Urinary bladder (tissue), 3 donors: ENCODE measurements at regions not wholly inside any gene's neighbourhood (a gene's known extent, or its start where the extent isn't known, plus 50 kb on each side); places are given as distances from the start of the nearest gene placed in this dataset.

Experiments
- DNase-seq: peaks from one replicate; pipeline ENCODE4 v3.0.0-alpha.2; 2015; ENCODE audit errors: extremely low spot score
- H3K27ac ChIP-seq: one replicate; pipeline ENCODE4 v1.5.1; 2013; ENCODE audit warnings: low read depth, mild to moderate bottlenecking, moderate library complexity
- H3K36me3 ChIP-seq: one replicate; pipeline ENCODE4 v1.6.1; 2013; ENCODE audit warnings: mild to moderate bottlenecking, moderate library complexity; ENCODE audit not compliant: insufficient read depth
- H3K4me1 ChIP-seq: one replicate; pipeline ENCODE4 v1.6.1; 2013; ENCODE audit warnings: mild to moderate bottlenecking, moderate library complexity; ENCODE audit not compliant: insufficient read depth
- H3K4me3 ChIP-seq: one replicate; pipeline ENCODE4 v1.5.1; 2013; ENCODE audit warnings: low read depth, low read length
- WGBS: extraction: QIAGEN DNeasy Blood & Tissue Kit; methylation state at CpG from one replicate; pipeline ENCODE4 v1.1.7; 2013; 5-methylcytosine and 5-hydroxymethylcytosine counted together
- donor health status: healthy with polysubstance abuse.
- donor health status: healthy.

GRCh38 chr12:130216031-130216430 lies 53.8 kb downstream of the FZD10 start:
- WGBS, result 64% methylated on average over 9 of the region's 9 CpGs
- no peak overlapping the region for H3K27ac ChIP-seq
- no peak for DNase-seq
- H3K4me1 ChIP-seq, result no peaks in the 10 kb centered on the region
- H3K4me3 ChIP-seq, result no peak overlapping the region
- H3K36me3 ChIP-seq, result no peaks in the 10 kb centered on the region

- H3K4me1 ChIP-seq, result no peaks in the 10 kb centered on the region
- WGBS, result 87% methylated on average over 12 of the region's 12 CpGs
These were observed 56.4 kb downstream of the FZD10 start for GRCh38 chr12:130218682-130219081.

GRCh38 chr12:130219929-130220705 lies 57.9 kb downstream of the FZD10 start:
- Histone ChIP-seq H3K4me1 (no peaks in the 10 kb centered on the region), H3K27ac (no peak overlapping the region), H3K4me3 (no peak overlapping the region), H3K36me3 (no peaks in the 10 kb centered on the region)
- no peak for DNase-seq
- WGBS, result 22% methylated on average over 15 of the region's 15 CpGs

More at GRCh38 chr12:130218682-130219081, 56.4 kb downstream of the FZD10 start:
- DNase-seq, result no peak
- Histone ChIP-seq H3K36me3 (no peaks in the 10 kb centered on the region), H3K4me3 (no peak overlapping the region), H3K27ac (no peak overlapping the region)

GRCh38 chr12:130220706-130221100 lies 58.4 kb downstream of the FZD10 start:
- 31% methylated on average over 9 of the region's 9 CpGs for WGBS
- no peaks in the 10 kb centered on the region for H3K36me3 ChIP-seq

GRCh38 chr12:130222519-130223218 lies 60.4 kb downstream of the FZD10 start:
- Histone ChIP-seq H3K36me3 (no peaks in the 10 kb centered on the region), H3K27ac (no peak overlapping the region), H3K4me3 (no peak overlapping the region), H3K4me1 (no peaks in the 10 kb centered on the region)
- WGBS, result 68% methylated on average over 23 of the region's 23 CpGs
- DNase-seq, result no peak

More at GRCh38 chr12:130220706-130221100, 58.4 kb downstream of the FZD10 start:
- no peaks in the 10 kb centered on the region for H3K4me1 ChIP-seq
- H3K4me3 ChIP-seq, result no peak overlapping the region
- H3K27ac ChIP-seq, result no peak overlapping the region
- DNase-seq, result no peak

- H3K36me3 ChIP-seq, result no peaks in the 10 kb centered on the region
- H3K4me3 ChIP-seq, result no peak overlapping the region
- WGBS, result 92% methylated on average over 6 of the region's 6 CpGs
- H3K27ac ChIP-seq, result no peak overlapping the region
- no peak for DNase-seq
- H3K4me1 ChIP-seq, result no peaks in the 10 kb centered on the region
These were observed 61.5 kb downstream of the FZD10 start for GRCh38 chr12:130223767-130224244.

- Histone ChIP-seq H3K4me3 (no peak overlapping the region), H3K4me1 (no peaks in the 10 kb centered on the region), H3K27ac (no peak overlapping the region), H3K36me3 (no peaks in the 10 kb centered on the region)
- WGBS, result 76% methylated on average over 14 of the region's 14 CpGs
- no peak for DNase-seq
These were observed 62.3 kb downstream of the FZD10 start for GRCh38 chr12:130224613-130225012.

- H3K4me3 ChIP-seq, result no peak overlapping the region
- DNase-seq, result no peak
- no peaks in the 10 kb centered on the region for H3K4me1 ChIP-seq
- WGBS, result 55% methylated on average over 6 of the region's 6 CpGs
- no peak overlapping the region for H3K27ac ChIP-seq
- H3K36me3 ChIP-seq, result no peaks in the 10 kb centered on the region
These were observed 63.1 kb downstream of the FZD10 start for GRCh38 chr12:130225347-130225746.

- no peak overlapping the region for H3K4me3 ChIP-seq
- H3K4me1 ChIP-seq, result no peaks in the 10 kb centered on the region
- WGBS, result 57% methylated on average over 11 of the region's 11 CpGs
- H3K36me3 ChIP-seq, result no peaks in the 10 kb centered on the region
- H3K27ac ChIP-seq, result no peak overlapping the region
- DNase-seq, result no peak
These were observed 63.9 kb downstream of the FZD10 start for GRCh38 chr12:130226126-130226525.

- no peaks in the 10 kb centered on the region for H3K4me1 ChIP-seq
- no peak overlapping the region for H3K27ac ChIP-seq
- H3K36me3 ChIP-seq, result no peaks in the 10 kb centered on the region
- H3K4me3 ChIP-seq, result no peak overlapping the region
- no peak for DNase-seq
- WGBS, result 83% methylated on average over 13 of the region's 13 CpGs
These were observed 64.5 kb downstream of the FZD10 start for GRCh38 chr12:130226771-130227170.

GRCh38 chr12:130227641-130228040 lies 65.4 kb downstream of the FZD10 start:
- Histone ChIP-seq H3K4me1 (no peaks in the 10 kb centered on the region), H3K27ac (no peak overlapping the region), H3K36me3 (no peaks in the 10 kb centered on the region), H3K4me3 (no peak overlapping the region)
- no peak for DNase-seq
- WGBS, result 36% methylated on average over 4 of the region's 4 CpGs

GRCh38 chr12:130236446-130236845 lies 74.2 kb downstream of the FZD10 start:
- no peak for DNase-seq
- Histone ChIP-seq H3K4me3 (no peak overlapping the region), H3K36me3 (no peaks in the 10 kb centered on the region), H3K4me1 (no peaks in the 10 kb centered on the region), H3K27ac (no peak overlapping the region)
- WGBS, result 72% methylated on average over 9 of the region's 9 CpGs

- Histone ChIP-seq H3K36me3 (no peaks in the 10 kb centered on the region), H3K4me1 (no peaks in the 10 kb centered on the region), H3K27ac (no peak overlapping the region), H3K4me3 (no peak overlapping the region)
- WGBS, result 69% methylated on average over 13 of the region's 13 CpGs
- no peak for DNase-seq
These were observed 78.7 kb downstream of the FZD10 start for GRCh38 chr12:130240831-130241590.
